GM12873 (cell line): ENCODE measurements at regions not wholly inside any gene's neighbourhood (a gene's known extent, or its start where the extent isn't known, plus 50 kb on each side); places are given as distances from the start of the nearest gene placed in this dataset.

Experiments
- CTCF ChIP-seq: IDR thresholded peaks from 2 replicates; pipeline ENCODE4 v1.5.1; 2012; ENCODE audit warnings: low read depth, mild to moderate bottlenecking, moderate library complexity, low read length, control low read depth; ENCODE audit not compliant: insufficient read depth; ENCODE audit errors: missing control alignments

- TF ChIP-seq CTCF, result no peak
These were observed 183.8 kb downstream of the EMP1 start for GRCh38 chr12:13380297-13380696.

- TF ChIP-seq CTCF, result no peak
These were observed 183.1 kb downstream of the EMP1 start for GRCh38 chr12:13379531-13380188.

GRCh38 chr12:13377698-13378097 lies 181.2 kb downstream of the EMP1 start:
- TF ChIP-seq CTCF, result no peak

GRCh38 chr12:13376610-13377373 lies 180.3 kb downstream of the EMP1 start:
- no peak for TF ChIP-seq CTCF

- TF ChIP-seq CTCF, result no peak
These were observed 179.2 kb downstream of the EMP1 start for GRCh38 chr12:13375583-13376345.

- no peak for TF ChIP-seq CTCF
These were observed 178.3 kb downstream of the EMP1 start for GRCh38 chr12:13374793-13375192.

GRCh38 chr12:13373803-13374202 lies 177.3 kb downstream of the EMP1 start:
- TF ChIP-seq CTCF, result no peak
